SK-N-SH treated with all-trans-retinoic acid at 6 μM for 48 hours (cell line): ENCODE measurements at regions not wholly inside any gene's neighbourhood (a gene's known extent, or its start where the extent isn't known, plus 50 kb on each side); places are given as distances from the start of the nearest gene placed in this dataset.

ENCODE experiments used
- CREB5 ChIP-seq: fragments of 250-450 bp; sonication (Bioruptor Pico); IDR thresholded peaks from 2 replicates; pipeline ENCODE4 v1.5.1; 2020; ENCODE audit warnings: low read depth, mild to moderate bottlenecking, moderate library complexity
- GLIS3 ChIP-seq: fragments of 250-450 bp; sonication (Bioruptor Pico); IDR thresholded peaks from 2 replicates; pipeline ENCODE4 v1.5.0; 2020; ENCODE audit warnings: mild to moderate bottlenecking, moderate library complexity
- OSR1 ChIP-seq: fragments of 250-450 bp; sonication (Bioruptor Pico); IDR thresholded peaks from 2 replicates; pipeline ENCODE4 v1.8.0; 2022; ENCODE audit warnings: moderate library complexity, mild to moderate bottlenecking, inconsistent platforms
- PATZ1 ChIP-seq: fragments of 250-450 bp; sonication (Bioruptor Pico); IDR thresholded peaks from 2 replicates; pipeline ENCODE4 v1.8.0; 2020; ENCODE audit warnings: mild to moderate bottlenecking, moderate library complexity, borderline replicate concordance
- RARB ChIP-seq: fragments of 250-450 bp; sonication (Bioruptor Pico); IDR thresholded peaks from 2 replicates; pipeline ENCODE4 v1.8.0; 2021; ENCODE audit warnings: mild to moderate bottlenecking, moderate library complexity
- SNAI2 ChIP-seq: fragments of 250-450 bp; sonication (Bioruptor Pico); IDR thresholded peaks from 2 replicates; pipeline ENCODE4 v1.5.0; 2020; ENCODE audit warnings: mild to moderate bottlenecking, moderate library complexity
- TCF4 ChIP-seq: fragments of 250-450 bp; sonication (Bioruptor Pico); IDR thresholded peaks from 2 replicates; pipeline ENCODE4 v1.8.0; 2021; ENCODE audit warnings: mild to moderate bottlenecking, moderate library complexity, borderline replicate concordance
- TSHZ2 ChIP-seq: fragments of 250-450 bp; sonication (Bioruptor Pico); IDR thresholded peaks from 2 replicates; pipeline ENCODE4 v1.5.0; 2020; ENCODE audit warnings: mild to moderate bottlenecking, moderate library complexity
- ZFP3 ChIP-seq: fragments of 250-450 bp; sonication (Bioruptor Pico); IDR thresholded peaks from 2 replicates; pipeline ENCODE4 v1.5.0; 2020; ENCODE audit warnings: mild to moderate bottlenecking, moderate library complexity

DNA sequence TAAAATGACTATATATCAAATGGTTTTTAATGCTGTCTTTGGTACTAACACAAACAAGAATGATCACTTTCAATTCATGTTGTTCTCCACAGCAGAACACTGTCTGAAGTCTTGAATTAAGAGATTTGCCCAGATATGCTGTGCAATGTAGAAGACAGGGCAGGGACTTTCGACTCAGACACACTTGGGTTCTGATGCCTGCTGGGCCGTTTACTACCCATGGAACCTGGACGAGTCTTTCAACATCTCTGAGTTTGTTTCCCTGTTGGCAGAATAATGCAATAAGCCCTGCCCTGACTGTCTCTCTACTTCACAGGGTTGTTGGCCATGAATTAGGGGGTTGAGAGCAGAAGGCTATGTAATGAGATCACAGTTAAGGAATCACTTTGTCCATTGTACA, 162.6 kb upstream of the TMPO start:
- no peak for TF ChIP-seq ZFP3 (CRISPR knock-in tag)
- no peak for TF ChIP-seq TCF4 (CRISPR knock-in tag)
- no peak for TF ChIP-seq RARB (CRISPR knock-in tag)
- no peak for TF ChIP-seq PATZ1 (CRISPR knock-in tag)
- no peak for TF ChIP-seq TSHZ2 (CRISPR knock-in tag)
- no peak for TF ChIP-seq CREB5
- TF ChIP-seq SNAI2 (CRISPR knock-in tag): no peak
- TF ChIP-seq GLIS3 (CRISPR knock-in tag): no peak
- TF ChIP-seq OSR1 (CRISPR knock-in tag): no peak
